Esophagus squamous epithelium (tissue), 4 donors: ENCODE measurements at regions not wholly inside any gene's neighbourhood (a gene's known extent, or its start where the extent isn't known, plus 50 kb on each side); places are given as distances from the start of the nearest gene placed in this dataset.

ENCODE experiments used
- POLR2A ChIP-seq, 4 donors: fragments of 450-650 bp; IDR thresholded peaks; one replicate each; pipeline ENCODE4 v1.6.1; 2017; ENCODE audit warnings: antibody characterized with exemption in 4 of 4, mild to moderate bottlenecking in 4 of 4, moderate library complexity in 3 of 4
- TF ChIP-seq, protein P1 (sequence below), 6 experiments: fragments of 450-650 bp in 4 of 6; fragments of 200-600 bp in 2 of 6; sonication (generic) in 2 of 6; IDR thresholded peaks; one replicate each; pipeline ENCODE4 v1.5.1; 2016 to 2019; ENCODE audit warnings: antibody characterized with exemption in 6 of 6, mild to moderate bottlenecking in 4 of 6, moderate library complexity in 4 of 6

DNA sequence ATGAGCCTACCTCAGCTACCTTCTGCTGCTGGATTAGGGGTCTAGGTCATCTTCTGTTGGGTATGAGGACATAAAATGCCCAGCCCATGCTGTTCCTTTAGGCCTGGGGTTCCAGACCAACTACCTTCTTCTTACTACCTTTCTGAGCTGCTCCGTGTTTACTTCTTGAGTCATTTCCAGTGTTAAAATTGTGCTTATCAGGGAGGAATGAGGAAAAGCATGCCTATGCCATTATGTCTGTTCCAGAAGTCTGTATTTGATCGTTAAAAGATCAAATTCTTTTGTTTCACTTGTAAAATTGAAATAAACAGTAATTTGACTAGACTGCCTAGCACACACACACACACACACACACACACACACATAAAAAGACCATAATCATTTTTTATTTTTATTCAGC is 1912.7 kb upstream of the TENM3 start:
- TF ChIP-seq, protein P1, sequence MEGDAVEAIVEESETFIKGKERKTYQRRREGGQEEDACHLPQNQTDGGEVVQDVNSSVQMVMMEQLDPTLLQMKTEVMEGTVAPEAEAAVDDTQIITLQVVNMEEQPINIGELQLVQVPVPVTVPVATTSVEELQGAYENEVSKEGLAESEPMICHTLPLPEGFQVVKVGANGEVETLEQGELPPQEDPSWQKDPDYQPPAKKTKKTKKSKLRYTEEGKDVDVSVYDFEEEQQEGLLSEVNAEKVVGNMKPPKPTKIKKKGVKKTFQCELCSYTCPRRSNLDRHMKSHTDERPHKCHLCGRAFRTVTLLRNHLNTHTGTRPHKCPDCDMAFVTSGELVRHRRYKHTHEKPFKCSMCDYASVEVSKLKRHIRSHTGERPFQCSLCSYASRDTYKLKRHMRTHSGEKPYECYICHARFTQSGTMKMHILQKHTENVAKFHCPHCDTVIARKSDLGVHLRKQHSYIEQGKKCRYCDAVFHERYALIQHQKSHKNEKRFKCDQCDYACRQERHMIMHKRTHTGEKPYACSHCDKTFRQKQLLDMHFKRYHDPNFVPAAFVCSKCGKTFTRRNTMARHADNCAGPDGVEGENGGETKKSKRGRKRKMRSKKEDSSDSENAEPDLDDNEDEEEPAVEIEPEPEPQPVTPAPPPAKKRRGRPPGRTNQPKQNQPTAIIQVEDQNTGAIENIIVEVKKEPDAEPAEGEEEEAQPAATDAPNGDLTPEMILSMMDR (IDR thresholded peaks at IDR 0.05) = no peak
- no peak for TF ChIP-seq POLR2A (IDR thresholded peaks at IDR 0.05)
